ENCODE measurements at regions not wholly inside any gene's neighbourhood (a gene's known extent, or its start where the extent isn't known, plus 50 kb on each side); places are given as distances from the start of the nearest gene placed in this dataset.

DNA sequence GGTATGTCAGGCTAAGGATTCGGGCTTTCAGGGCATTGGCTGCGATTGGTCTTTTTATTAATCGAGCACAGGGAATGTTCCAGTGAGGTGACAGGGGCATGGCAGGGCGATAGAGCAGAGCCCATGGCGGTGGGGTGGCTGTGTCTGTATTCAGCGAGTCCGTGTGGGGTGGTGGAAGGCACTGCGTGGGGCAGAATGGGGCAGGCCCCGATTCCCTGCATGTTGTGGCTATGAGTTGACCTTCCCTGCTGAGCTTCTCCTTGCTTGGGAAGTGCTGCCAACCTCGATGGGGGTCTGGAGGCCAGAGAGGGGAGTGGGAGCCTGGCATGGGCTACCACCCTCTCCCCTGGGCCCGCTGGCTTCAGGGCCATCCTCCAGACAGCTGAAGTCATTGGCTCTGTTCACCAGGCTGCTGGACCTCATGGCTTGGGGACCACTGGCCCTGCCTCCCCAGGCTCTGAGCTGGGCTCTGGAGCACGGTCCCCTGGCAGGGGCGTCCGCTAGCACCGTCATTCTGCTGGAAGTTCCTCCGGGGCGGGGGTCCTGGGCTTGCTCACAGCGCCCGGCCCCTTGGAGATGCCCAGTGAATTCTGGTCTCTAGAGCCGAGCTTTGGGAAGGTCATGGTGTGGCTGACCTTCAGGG is 92.1 kb downstream of the NPIPB11 start:
- Histone ChIP-seq H4K20me1 (ENCODE audit: control insufficient read depth, insufficient read depth) (no peaks in the 10 kb centered on the region), H3K79me2 (ENCODE audit: control insufficient read depth, insufficient read depth, low read length) (no peaks in the 10 kb centered on the region), H3K9me3 (replicated peaks; ENCODE audit: control insufficient read depth, insufficient read depth, low read length) (no peaks in the 10 kb centered on the region), H3K4me2 (ENCODE audit: control insufficient read depth, insufficient read depth) (no peak overlapping the region), H3K4me1 (ENCODE audit: control insufficient read depth, insufficient read depth, low read length) (no peaks in the 10 kb centered on the region), H3K36me3 (ENCODE audit: control insufficient read depth in 2 of 2, insufficient read depth in 2 of 2, low read length in 1 of 2) (no peaks in the 10 kb centered on the region), H3K9ac (ENCODE audit: control insufficient read depth, insufficient read depth, low read length) (no peak overlapping the region), H3K27me3 (replicated peaks in 1 of 2; ENCODE audit: control insufficient read depth in 2 of 2, insufficient read depth in 2 of 2, low read length in 1 of 2) (no peaks in the 10 kb centered on the region), H2AFZ (ENCODE audit: control insufficient read depth, low read depth, low read length) (no peak overlapping the region), H3K27ac (ENCODE audit: control insufficient read depth, insufficient read depth) (no peak overlapping the region), H3K4me3 (no peak overlapping the region)
- SMC1A ChIA-PET (ENCODE audit: uncharacterized antibody, unreplicated experiment) = no interaction called here
- in situ Hi-C loops (cut with MboI) (no loop called here), intact Hi-C loops (cut with micrococcal nuclease; ENCODE audit: unreplicated experiment) (no loop called here)
- 35% methylated on average over 20 of the region's 20 CpGs for WGBS (ENCODE audit: insufficient coverage, insufficient replicate concordance, low lambda C conversion rate, missing lambda C conversion rate)
- POLR2A ChIA-PET = no interaction called here
- RAD21 ChIA-PET (ENCODE audit: unreplicated experiment) = no interaction called here
- no TSS peak for BruUV-seq (replicated peaks)
- DNase-seq (ENCODE audit: low read depth, low spot score) = no peak
- FAIRE-seq = no peak
- no peak for TF ChIP-seq YY1 (IDR thresholded peaks at IDR 0.05; ENCODE audit: low read depth, low read length)
- TF ChIP-seq ZZZ3 (IDR thresholded peaks at IDR 0.05; ENCODE audit: control insufficient read depth, insufficient read length, low read depth) = no peak
- no peak for ATAC-seq
- CTCF ChIA-PET = no interaction called here

DNA sequence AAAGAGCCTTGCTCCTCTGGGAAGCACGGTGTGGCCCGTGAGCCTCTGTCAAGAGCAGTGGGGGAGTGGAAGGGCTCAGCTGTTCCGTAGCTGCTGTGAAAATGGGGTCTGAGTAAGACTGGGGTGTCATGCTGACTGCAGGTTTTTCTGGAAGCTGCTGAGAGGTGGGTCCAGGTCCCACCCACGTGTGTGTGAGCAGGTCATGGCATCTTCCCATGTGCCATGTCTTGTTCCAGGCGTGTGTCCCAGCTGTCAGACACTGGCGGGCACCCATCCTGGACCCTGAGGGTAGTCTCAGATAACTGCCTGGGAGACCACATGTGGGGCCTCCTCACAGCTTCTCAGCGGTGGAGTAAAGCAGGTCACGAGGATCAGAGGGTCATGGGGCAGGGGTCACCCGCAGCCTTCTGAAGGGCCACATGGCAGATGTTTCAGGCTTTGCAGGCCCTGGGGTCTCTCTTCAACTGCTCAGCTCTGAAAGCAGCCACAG is 92.9 kb downstream of the NPIPB11 start:
- no peak overlapping the region for H2AFZ ChIP-seq (ENCODE audit: control insufficient read depth, low read depth, low read length)
- H3K27me3 ChIP-seq (replicated peaks in 1 of 2; ENCODE audit: control insufficient read depth in 2 of 2, insufficient read depth in 2 of 2, low read length in 1 of 2) = no peaks in the 10 kb centered on the region
- DNase-seq (ENCODE audit: low read depth, low spot score) (no peak), FAIRE-seq (no peak), ATAC-seq (no peak)
- no peaks in the 10 kb centered on the region for H3K36me3 ChIP-seq (ENCODE audit: control insufficient read depth in 2 of 2, insufficient read depth in 2 of 2, low read length in 1 of 2)
- H3K9ac ChIP-seq (ENCODE audit: control insufficient read depth, insufficient read depth, low read length) = no peak overlapping the region
- no peaks in the 10 kb centered on the region for H3K4me1 ChIP-seq (ENCODE audit: control insufficient read depth, insufficient read depth, low read length)
- ChIA-PET RAD21 (ENCODE audit: unreplicated experiment) (interaction anchor here (0.6 kb wide), 1 partner anchor 61 kb away, joined by 4 read pairs; no protein-coding TSS in a partner anchor), POLR2A (no interaction called here), SMC1A (ENCODE audit: uncharacterized antibody, unreplicated experiment) (no interaction called here), CTCF (no interaction called here)
- in situ Hi-C loops (cut with MboI) = no loop called here
- H3K4me2 ChIP-seq (ENCODE audit: control insufficient read depth, insufficient read depth) = no peak overlapping the region
- H3K27ac ChIP-seq (ENCODE audit: control insufficient read depth, insufficient read depth) = no peak overlapping the region
- H3K9me3 ChIP-seq (replicated peaks; ENCODE audit: control insufficient read depth, insufficient read depth, low read length) = no peaks in the 10 kb centered on the region
- intact Hi-C loops (cut with micrococcal nuclease; ENCODE audit: unreplicated experiment) = no loop called here
- H3K79me2 ChIP-seq (ENCODE audit: control insufficient read depth, insufficient read depth, low read length) = no peaks in the 10 kb centered on the region
- 31% methylated on average over 9 of the region's 9 CpGs for WGBS (ENCODE audit: insufficient coverage, insufficient replicate concordance, low lambda C conversion rate, missing lambda C conversion rate)
- no peak overlapping the region for H3K4me3 ChIP-seq
- no peaks in the 10 kb centered on the region for H4K20me1 ChIP-seq (ENCODE audit: control insufficient read depth, insufficient read depth)
- BruUV-seq (replicated peaks) = no TSS peak
- TF ChIP-seq, protein P1, sequence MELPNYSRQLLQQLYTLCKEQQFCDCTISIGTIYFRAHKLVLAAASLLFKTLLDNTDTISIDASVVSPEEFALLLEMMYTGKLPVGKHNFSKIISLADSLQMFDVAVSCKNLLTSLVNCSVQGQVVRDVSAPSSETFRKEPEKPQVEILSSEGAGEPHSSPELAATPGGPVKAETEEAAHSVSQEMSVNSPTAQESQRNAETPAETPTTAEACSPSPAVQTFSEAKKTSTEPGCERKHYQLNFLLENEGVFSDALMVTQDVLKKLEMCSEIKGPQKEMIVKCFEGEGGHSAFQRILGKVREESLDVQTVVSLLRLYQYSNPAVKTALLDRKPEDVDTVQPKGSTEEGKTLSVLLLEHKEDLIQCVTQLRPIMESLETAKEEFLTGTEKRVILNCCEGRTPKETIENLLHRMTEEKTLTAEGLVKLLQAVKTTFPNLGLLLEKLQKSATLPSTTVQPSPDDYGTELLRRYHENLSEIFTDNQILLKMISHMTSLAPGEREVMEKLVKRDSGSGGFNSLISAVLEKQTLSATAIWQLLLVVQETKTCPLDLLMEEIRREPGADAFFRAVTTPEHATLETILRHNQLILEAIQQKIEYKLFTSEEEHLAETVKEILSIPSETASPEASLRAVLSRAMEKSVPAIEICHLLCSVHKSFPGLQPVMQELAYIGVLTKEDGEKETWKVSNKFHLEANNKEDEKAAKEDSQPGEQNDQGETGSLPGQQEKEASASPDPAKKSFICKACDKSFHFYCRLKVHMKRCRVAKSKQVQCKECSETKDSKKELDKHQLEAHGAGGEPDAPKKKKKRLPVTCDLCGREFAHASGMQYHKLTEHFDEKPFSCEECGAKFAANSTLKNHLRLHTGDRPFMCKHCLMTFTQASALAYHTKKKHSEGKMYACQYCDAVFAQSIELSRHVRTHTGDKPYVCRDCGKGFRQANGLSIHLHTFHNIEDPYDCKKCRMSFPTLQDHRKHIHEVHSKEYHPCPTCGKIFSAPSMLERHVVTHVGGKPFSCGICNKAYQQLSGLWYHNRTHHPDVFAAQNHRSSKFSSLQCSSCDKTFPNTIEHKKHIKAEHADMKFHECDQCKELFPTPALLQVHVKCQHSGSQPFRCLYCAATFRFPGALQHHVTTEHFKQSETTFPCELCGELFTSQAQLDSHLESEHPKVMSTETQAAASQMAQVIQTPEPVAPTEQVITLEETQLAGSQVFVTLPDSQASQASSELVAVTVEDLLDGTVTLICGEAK (IDR thresholded peaks at IDR 0.05; ENCODE audit: borderline replicate concordance) = no peak
- no peak for TF ChIP-seq MYB (IDR thresholded peaks at IDR 0.05; ENCODE audit: borderline replicate concordance, low read depth, low read length)
- no peak for TF ChIP-seq NR2C2 (IDR thresholded peaks at IDR 0.05; ENCODE audit: borderline replicate concordance, control insufficient read depth, insufficient read length, low read depth)
- TF ChIP-seq, protein P2, sequence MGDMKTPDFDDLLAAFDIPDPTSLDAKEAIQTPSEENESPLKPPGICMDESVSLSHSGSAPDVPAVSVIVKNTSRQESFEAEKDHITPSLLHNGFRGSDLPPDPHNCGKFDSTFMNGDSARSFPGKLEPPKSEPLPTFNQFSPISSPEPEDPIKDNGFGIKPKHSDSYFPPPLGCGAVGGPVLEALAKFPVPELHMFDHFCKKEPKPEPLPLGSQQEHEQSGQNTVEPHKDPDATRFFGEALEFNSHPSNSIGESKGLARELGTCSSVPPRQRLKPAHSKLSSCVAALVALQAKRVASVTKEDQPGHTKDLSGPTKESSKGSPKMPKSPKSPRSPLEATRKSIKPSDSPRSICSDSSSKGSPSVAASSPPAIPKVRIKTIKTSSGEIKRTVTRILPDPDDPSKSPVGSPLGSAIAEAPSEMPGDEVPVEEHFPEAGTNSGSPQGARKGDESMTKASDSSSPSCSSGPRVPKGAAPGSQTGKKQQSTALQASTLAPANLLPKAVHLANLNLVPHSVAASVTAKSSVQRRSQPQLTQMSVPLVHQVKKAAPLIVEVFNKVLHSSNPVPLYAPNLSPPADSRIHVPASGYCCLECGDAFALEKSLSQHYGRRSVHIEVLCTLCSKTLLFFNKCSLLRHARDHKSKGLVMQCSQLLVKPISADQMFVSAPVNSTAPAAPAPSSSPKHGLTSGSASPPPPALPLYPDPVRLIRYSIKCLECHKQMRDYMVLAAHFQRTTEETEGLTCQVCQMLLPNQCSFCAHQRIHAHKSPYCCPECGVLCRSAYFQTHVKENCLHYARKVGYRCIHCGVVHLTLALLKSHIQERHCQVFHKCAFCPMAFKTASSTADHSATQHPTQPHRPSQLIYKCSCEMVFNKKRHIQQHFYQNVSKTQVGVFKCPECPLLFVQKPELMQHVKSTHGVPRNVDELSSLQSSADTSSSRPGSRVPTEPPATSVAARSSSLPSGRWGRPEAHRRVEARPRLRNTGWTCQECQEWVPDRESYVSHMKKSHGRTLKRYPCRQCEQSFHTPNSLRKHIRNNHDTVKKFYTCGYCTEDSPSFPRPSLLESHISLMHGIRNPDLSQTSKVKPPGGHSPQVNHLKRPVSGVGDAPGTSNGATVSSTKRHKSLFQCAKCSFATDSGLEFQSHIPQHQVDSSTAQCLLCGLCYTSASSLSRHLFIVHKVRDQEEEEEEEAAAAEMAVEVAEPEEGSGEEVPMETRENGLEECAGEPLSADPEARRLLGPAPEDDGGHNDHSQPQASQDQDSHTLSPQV (IDR thresholded peaks at IDR 0.05) = no peak
- no peak for TF ChIP-seq IRF4 (IDR thresholded peaks at IDR 0.05; ENCODE audit: low read depth, low read length)
- TF ChIP-seq LARP7 (IDR thresholded peaks at IDR 0.05) = no peak
- TF ChIP-seq IKZF2 (IDR thresholded peaks at IDR 0.05) = no peak
- no peak for TF ChIP-seq ZBED1 (IDR thresholded peaks at IDR 0.05; ENCODE audit: borderline replicate concordance)

Data from GM12878 (cell line).